Gastroesophageal sphincter (tissue), 4 donors: ENCODE measurements at regions not wholly inside any gene's neighbourhood (a gene's known extent, or its start where the extent isn't known, plus 50 kb on each side); places are given as distances from the start of the nearest gene placed in this dataset.
"Not testable (repeated sequence)": the region's sequence is repeated elsewhere in the genome, so short reads cannot be mapped to it uniquely, and the experiment has no call there.

Experiments
- ATAC-seq: fragments of 150-250 bp; one replicate; pipeline ENCODE4 v1.9.1; 2016; ENCODE audit warnings: mild to moderate bottlenecking, moderate library complexity
- H3K27ac ChIP-seq, 4 donors: fragments of 200-600 bp; sonication (generic) in 3 of 4; 1 replicate in 3 of 4; 2 replicates in 1 of 4; pipeline ENCODE4 v1.5.1; 2016 to 2019
- H3K27me3 ChIP-seq: fragments of 200-600 bp; sonication (generic); one replicate; pipeline ENCODE4 v1.5.1; 2019
- H3K36me3 ChIP-seq, 2 donors: fragments of 200-600 bp; sonication (generic); one replicate each; pipeline ENCODE4 v1.5.1; 2019; ENCODE audit warnings: control low read depth in 1 of 2
- H3K4me1 ChIP-seq, 3 donors: fragments of 200-600 bp; sonication (generic); 1 replicate in 2 of 3; 2 replicates in 1 of 3; pipeline ENCODE4 v1.5.1; 2016 to 2019; ENCODE audit warnings: control low read depth in 2 of 3
- H3K4me3 ChIP-seq, 2 donors: fragments of 200-600 bp; sonication (generic); one replicate each; pipeline ENCODE4 v1.5.1; 2019; ENCODE audit warnings: mild to moderate bottlenecking in 1 of 2, moderate library complexity in 1 of 2
- H3K9me3 ChIP-seq, 3 donors: fragments of 200-600 bp; sonication (generic); one replicate each; pipeline ENCODE4 v1.5.1; 2017 to 2019; ENCODE audit warnings: control low read depth in 2 of 3
- EP300 ChIP-seq: sonication (generic); formaldehyde crosslinking; IDR thresholded peaks from one replicate; pipeline ENCODE4 v1.6.1; 2017; ENCODE audit warnings: antibody characterized with exemption, mild to moderate bottlenecking
- POLR2A ChIP-seq, 2 donors: fragments of 450-650 bp; IDR thresholded peaks; one replicate each; pipeline ENCODE4 v1.6.1; 2017; ENCODE audit warnings: antibody characterized with exemption in 2 of 2, mild to moderate bottlenecking in 2 of 2, moderate library complexity in 1 of 2
- POLR2AphosphoS5 ChIP-seq: sonication (generic); formaldehyde crosslinking; IDR thresholded peaks from one replicate; pipeline ENCODE4 v1.6.1; 2017; ENCODE audit warnings: antibody characterized with exemption
- WGBS, 2 donors: methylation state at CpG; one replicate each; pipeline ENCODE4 v1.1.5; 2018; ENCODE audit warnings: low coverage in 1 of 2; 5-methylcytosine and 5-hydroxymethylcytosine counted together
- TF ChIP-seq, protein P1 (sequence below), 4 experiments: fragments of 200-600 bp in 2 of 4; fragments of 450-650 bp in 2 of 4; sonication (generic) in 1 of 4; IDR thresholded peaks; one replicate each; pipeline ENCODE4 v1.5.1; 2017 to 2019; ENCODE audit warnings: antibody characterized with exemption in 4 of 4, mild to moderate bottlenecking in 2 of 4, moderate library complexity in 2 of 4

GRCh38 chr16:66088681-66089080 lies 277.8 kb upstream of the CDH5 start:
- Histone ChIP-seq H3K4me3 (no peak overlapping the region), H3K36me3 (no peaks in the 10 kb centered on the region), H3K4me1 (no peaks in the 10 kb centered on the region), H3K27me3 (no peaks in the 10 kb centered on the region), H3K27ac (no peak overlapping the region), H3K9me3 (no peaks in the 10 kb centered on the region)
- WGBS, 2 donors, result 90 to 92% methylated on average over 4 to 6 of the region's 6 CpGs
- ATAC-seq, result no peak
- TF ChIP-seq POLR2A (IDR thresholded peaks at IDR 0.05) (no peak), POLR2AphosphoS5 (no peak), EP300 (no peak)
- TF ChIP-seq, protein P1, sequence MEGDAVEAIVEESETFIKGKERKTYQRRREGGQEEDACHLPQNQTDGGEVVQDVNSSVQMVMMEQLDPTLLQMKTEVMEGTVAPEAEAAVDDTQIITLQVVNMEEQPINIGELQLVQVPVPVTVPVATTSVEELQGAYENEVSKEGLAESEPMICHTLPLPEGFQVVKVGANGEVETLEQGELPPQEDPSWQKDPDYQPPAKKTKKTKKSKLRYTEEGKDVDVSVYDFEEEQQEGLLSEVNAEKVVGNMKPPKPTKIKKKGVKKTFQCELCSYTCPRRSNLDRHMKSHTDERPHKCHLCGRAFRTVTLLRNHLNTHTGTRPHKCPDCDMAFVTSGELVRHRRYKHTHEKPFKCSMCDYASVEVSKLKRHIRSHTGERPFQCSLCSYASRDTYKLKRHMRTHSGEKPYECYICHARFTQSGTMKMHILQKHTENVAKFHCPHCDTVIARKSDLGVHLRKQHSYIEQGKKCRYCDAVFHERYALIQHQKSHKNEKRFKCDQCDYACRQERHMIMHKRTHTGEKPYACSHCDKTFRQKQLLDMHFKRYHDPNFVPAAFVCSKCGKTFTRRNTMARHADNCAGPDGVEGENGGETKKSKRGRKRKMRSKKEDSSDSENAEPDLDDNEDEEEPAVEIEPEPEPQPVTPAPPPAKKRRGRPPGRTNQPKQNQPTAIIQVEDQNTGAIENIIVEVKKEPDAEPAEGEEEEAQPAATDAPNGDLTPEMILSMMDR (IDR thresholded peaks at IDR 0.05), result no peak

GRCh38 chr16:66087308-66087707 lies 279.2 kb upstream of the CDH5 start:
- H3K9me3 ChIP-seq, result no peaks in the 10 kb centered on the region
- TF ChIP-seq POLR2A (IDR thresholded peaks at IDR 0.05) (no peak), EP300 (no peak)
- TF ChIP-seq, protein P1 (IDR thresholded peaks at IDR 0.05), result no peak
- H3K36me3 ChIP-seq, result no peaks in the 10 kb centered on the region
- no peaks in the 10 kb centered on the region for H3K4me1 ChIP-seq
- H3K4me3 ChIP-seq, result no peak overlapping the region
- no peaks in the 10 kb centered on the region for H3K27me3 ChIP-seq
- ATAC-seq, result no peak
- no peak overlapping the region for H3K27ac ChIP-seq

GRCh38 chr16:66085651-66086050 lies 280.8 kb upstream of the CDH5 start:
- WGBS, 2 donors, result 87 to 93% methylated on average over 5 of the region's 5 CpGs
- no peak overlapping the region for H3K27ac ChIP-seq
- H3K36me3 ChIP-seq, result no peaks in the 10 kb centered on the region
- no peaks in the 10 kb centered on the region for H3K27me3 ChIP-seq
- no peaks in the 10 kb centered on the region for H3K4me1 ChIP-seq
- H3K9me3 ChIP-seq, result no peaks in the 10 kb centered on the region
- TF ChIP-seq, protein P1 (IDR thresholded peaks at IDR 0.05), result no peak
- TF ChIP-seq EP300 (no peak), POLR2A (IDR thresholded peaks at IDR 0.05) (no peak), POLR2AphosphoS5 (no peak)
- no peak for ATAC-seq
- H3K4me3 ChIP-seq, result no peak overlapping the region

DNA sequence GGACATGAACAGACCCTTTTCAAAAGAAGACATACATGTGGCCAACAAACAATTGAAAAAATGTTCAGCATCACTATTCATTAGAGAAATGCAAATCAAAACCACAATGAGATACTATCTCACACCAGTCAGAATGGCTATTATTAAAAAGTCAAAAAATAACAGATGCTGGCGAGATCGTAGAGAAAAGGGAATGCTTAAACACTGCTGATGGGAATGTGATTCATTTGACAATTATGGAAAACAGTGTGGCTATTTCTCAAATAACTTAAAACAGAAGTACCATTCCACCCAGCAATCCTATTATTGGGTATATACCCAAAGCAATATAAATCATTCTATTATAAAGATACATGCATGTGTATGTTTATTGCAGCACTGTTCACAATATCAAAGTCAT lies 281.8 kb upstream of the CDH5 start:
- H3K9me3 ChIP-seq, H3K27me3 ChIP-seq, H3K27ac ChIP-seq, H3K4me1 ChIP-seq, H3K4me3 ChIP-seq, ATAC-seq, H3K36me3 ChIP-seq: not testable (repeated sequence)
- WGBS, 2 donors, result 81 to 90% methylated on average over 2 of the region's 2 CpGs

DNA sequence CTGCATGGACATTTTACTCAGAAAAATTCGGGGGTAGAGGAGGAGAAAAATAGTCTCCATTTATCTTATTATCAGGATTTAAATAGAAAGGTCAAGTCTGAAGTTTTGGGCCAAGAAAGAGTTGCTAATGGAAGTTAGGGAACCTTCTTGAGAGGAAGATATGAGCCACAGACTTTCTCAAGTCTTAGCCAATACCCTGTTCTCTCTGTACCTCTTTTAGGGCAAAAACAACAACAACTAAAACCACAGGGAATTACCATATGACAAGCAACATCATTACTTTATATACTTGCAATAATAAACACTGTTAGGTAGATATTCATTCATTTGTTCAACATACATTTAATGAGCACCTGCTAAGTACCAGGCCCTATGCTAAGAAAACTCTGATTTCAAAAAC lies 282.2 kb upstream of the CDH5 start:
- 40 to 50% methylated on average over 1 of the region's 1 CpG for WGBS, 2 donors
- Histone ChIP-seq H3K27me3 (no peaks in the 10 kb centered on the region), H3K4me1 (no peaks in the 10 kb centered on the region), H3K36me3 (no peaks in the 10 kb centered on the region), H3K9me3 (no peaks in the 10 kb centered on the region), H3K27ac (no peak overlapping the region), H3K4me3 (no peak overlapping the region)
- no peak for ATAC-seq
- no peak for TF ChIP-seq POLR2AphosphoS5
- TF ChIP-seq, protein P1 (IDR thresholded peaks at IDR 0.05), result no peak
- TF ChIP-seq EP300, result no peak
- TF ChIP-seq POLR2A (IDR thresholded peaks at IDR 0.05), result no peak

GRCh38 chr16:66083171-66083570 lies 283.3 kb upstream of the CDH5 start:
- ATAC-seq, result no peak
- Histone ChIP-seq H3K9me3 (no peaks in the 10 kb centered on the region), H3K4me3 (no peak overlapping the region), H3K27ac (no peak overlapping the region), H3K27me3 (no peaks in the 10 kb centered on the region), H3K36me3 (no peaks in the 10 kb centered on the region), H3K4me1 (no peaks in the 10 kb centered on the region)
- TF ChIP-seq POLR2AphosphoS5 (no peak), POLR2A (IDR thresholded peaks at IDR 0.05) (no peak), EP300 (no peak)
- TF ChIP-seq, protein P1 (IDR thresholded peaks at IDR 0.05), result no peak
- 100% methylated on average over 1 of the region's 1 CpG for WGBS, 2 donors
